ENCODE measurements at regions not wholly inside any gene's neighbourhood (a gene's known extent, or its start where the extent isn't known, plus 50 kb on each side); places are given as distances from the start of the nearest gene placed in this dataset.
A peak's percentile ranks its signal among the peaks of the same experiment; 100 is the strongest.

DNA sequence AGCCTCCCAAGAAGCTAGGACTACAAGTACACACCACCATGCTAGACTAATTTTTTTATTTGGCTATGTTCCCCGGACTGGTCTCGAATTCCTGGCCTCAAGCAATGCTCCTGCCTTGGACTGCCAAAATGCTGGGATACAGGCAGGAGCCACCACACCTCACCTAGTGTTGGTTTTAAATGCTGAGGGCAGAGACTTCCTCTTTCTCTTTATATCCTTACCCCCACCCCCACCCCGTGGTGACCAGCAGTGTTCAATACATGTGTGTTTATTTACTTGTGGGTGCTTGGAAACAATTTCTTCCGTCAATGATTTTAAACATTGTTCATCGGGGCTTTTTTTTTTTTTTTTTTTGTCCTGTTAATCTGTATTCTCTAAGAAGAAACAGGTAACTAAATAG is 158.9 kb downstream of the ZBTB18 start:
- 75 to 83% (median 77%) methylated on average over 5 of the region's 5 CpGs for WGBS, 4 donors
- H3K36me3 ChIP-seq (replicated peaks in 1 of 2), result no peaks in the 10 kb centered on the region

GRCh38 chr1:244210884-244211558 is 159.9 kb downstream of the ZBTB18 start:
- Histone ChIP-seq H3K4me1 (replicated peaks in 1 of 2) (no peaks in the 10 kb centered on the region), H3K4me3 (no peak overlapping the region), H3K36me3 (replicated peaks in 1 of 2) (no peaks in the 10 kb centered on the region), H3K27me3 (no peaks in the 10 kb centered on the region), H3K9me3 (replicated peaks in 1 of 3) (no peaks in the 10 kb centered on the region), H3K27ac (no peak overlapping the region)
- TF ChIP-seq POLR2A (IDR thresholded peaks at IDR 0.05) (no peak), CTCF (IDR thresholded peaks at IDR 0.05) (peak in 3 of 6 experiments; percentile 16 to 30 (median 27))
- DNase-seq, result peak in 2 of 7 donors; percentile 10 to 32
- intact Hi-C loops (cut with DNase I), result no loop called here
- WGBS, 4 donors, result 89 to 93% (median 92%) methylated on average over 18 to 28 of the region's 28 CpGs

More for the DNA sequence above, 158.9 kb downstream of the ZBTB18 start:
- Histone ChIP-seq H3K4me1 (replicated peaks in 1 of 2) (no peaks in the 10 kb centered on the region), H3K4me3 (no peak overlapping the region), H3K27me3 (no peaks in the 10 kb centered on the region), H3K27ac (no peak overlapping the region), H3K9me3 (replicated peaks in 1 of 3) (no peaks in the 10 kb centered on the region)
- no peak for TF ChIP-seq CTCF (IDR thresholded peaks at IDR 0.05)
- no peak for TF ChIP-seq POLR2A (IDR thresholded peaks at IDR 0.05)
- intact Hi-C loops (cut with DNase I), result no loop called here
- no peak for DNase-seq

- Histone ChIP-seq H3K9me3 (replicated peaks in 1 of 3) (no peaks in the 10 kb centered on the region), H3K4me3 (no peak overlapping the region), H3K36me3 (replicated peaks in 1 of 2) (no peaks in the 10 kb centered on the region), H3K4me1 (replicated peaks in 1 of 2) (no peaks in the 10 kb centered on the region), H3K27ac (no peak overlapping the region), H3K27me3 (no peaks in the 10 kb centered on the region)
- peak in 2 of 7 donors; percentile 13 to 25 for DNase-seq
- intact Hi-C loops (cut with DNase I), result no loop called here
- TF ChIP-seq POLR2A (IDR thresholded peaks at IDR 0.05) (no peak), CTCF (IDR thresholded peaks at IDR 0.05) (no peak)
- WGBS, 4 donors, result 54 to 74% (median 61%) methylated on average over 5 of the region's 5 CpGs
These were observed 160.5 kb downstream of the ZBTB18 start for GRCh38 chr1:244211559-244211944.

GRCh38 chr1:244212219-244212618 is 161.1 kb downstream of the ZBTB18 start:
- Histone ChIP-seq H3K4me1 (replicated peaks in 1 of 2) (no peaks in the 10 kb centered on the region), H3K27ac (no peak overlapping the region)
- WGBS, 4 donors, result 84 to 89% (median 87%) methylated on average over 6 of the region's 6 CpGs

More at GRCh38 chr1:244212219-244212618, 161.1 kb downstream of the ZBTB18 start:
- Histone ChIP-seq H3K4me3 (no peak overlapping the region), H3K27me3 (no peaks in the 10 kb centered on the region), H3K9me3 (replicated peaks in 1 of 3) (no peaks in the 10 kb centered on the region), H3K36me3 (replicated peaks in 1 of 2) (no peaks in the 10 kb centered on the region)
- no peak for DNase-seq
- no peak for TF ChIP-seq CTCF (IDR thresholded peaks at IDR 0.05)
- no peak for TF ChIP-seq POLR2A (IDR thresholded peaks at IDR 0.05)
- intact Hi-C loops (cut with DNase I), result no loop called here
